Right lung (tissue), 2 donors: ENCODE measurements at regions not wholly inside any gene's neighbourhood (a gene's known extent, or its start where the extent isn't known, plus 50 kb on each side); places are given as distances from the start of the nearest gene placed in this dataset.

Experiments used
- DNase-seq, 2 donors: peaks; one replicate each; pipeline ENCODE4 v3.0.0-alpha.2; 2013

DNA sequence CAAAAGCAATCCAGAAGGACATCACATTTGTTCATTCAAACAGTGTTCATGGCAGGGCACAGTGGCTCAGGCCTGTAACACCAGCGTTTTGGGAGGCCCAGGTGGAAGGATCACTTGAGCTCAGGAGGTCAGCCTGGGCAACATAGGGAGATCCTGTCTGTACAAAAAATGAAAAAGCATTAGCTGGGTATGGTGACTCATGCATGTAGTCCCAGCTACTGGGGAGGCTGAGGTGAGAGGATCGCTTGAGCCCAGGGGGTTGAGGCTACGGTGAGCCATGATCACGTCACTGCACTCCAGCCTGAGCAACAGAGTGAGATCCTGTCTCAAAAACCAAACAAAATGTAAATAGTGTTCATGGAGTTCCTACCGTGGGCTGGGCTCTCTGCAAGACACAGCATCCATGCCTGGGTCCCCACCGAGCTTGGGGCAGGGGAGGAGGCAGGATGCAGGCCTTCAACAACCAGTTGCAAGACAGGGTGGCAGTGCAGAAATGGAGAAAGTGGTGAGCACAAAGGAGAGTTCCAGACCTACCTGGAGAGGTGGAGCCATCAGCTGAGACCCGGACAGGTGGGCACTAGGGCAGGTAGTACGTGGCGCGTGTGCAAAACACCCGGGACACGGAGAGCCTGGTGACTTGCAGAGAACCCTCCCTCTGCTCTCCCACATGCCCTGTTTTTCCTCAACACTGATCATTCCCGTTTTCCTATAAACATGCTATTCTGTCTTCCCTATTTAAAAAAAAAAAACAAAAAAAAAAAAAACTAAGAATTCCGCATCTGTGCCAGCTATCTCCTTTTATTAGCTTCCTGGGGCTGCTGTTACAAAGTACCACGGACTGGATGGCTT is 138.9 kb downstream of the TOMM20 start:
- DNase-seq, result no peak

GRCh38 chr1:234989019-234989418 is 139.6 kb downstream of the TOMM20 start:
- DNase-seq, result no peak

DNA sequence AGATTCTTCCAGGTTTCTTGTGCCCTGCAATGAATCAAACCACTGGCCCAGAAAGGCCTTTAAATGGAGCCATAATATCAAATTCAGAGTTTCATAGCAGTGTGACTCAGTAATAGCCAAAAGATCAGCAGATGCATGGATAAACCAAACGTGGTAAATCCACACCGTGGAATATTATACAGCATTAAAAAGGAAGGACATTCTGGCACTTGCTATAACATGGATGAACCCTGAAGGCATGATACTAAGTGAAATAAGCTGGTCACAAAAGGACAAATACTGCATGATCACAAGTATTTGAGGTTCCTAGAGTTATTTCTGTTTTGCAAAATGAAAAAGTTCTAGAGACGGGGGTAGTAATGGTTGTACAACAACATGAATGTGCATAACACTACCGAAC is 140.1 kb downstream of the TOMM20 start:
- DNase-seq, result no peak

GRCh38 chr1:234988155-234988517 is 140.5 kb downstream of the TOMM20 start:
- DNase-seq, result no peak

DNA sequence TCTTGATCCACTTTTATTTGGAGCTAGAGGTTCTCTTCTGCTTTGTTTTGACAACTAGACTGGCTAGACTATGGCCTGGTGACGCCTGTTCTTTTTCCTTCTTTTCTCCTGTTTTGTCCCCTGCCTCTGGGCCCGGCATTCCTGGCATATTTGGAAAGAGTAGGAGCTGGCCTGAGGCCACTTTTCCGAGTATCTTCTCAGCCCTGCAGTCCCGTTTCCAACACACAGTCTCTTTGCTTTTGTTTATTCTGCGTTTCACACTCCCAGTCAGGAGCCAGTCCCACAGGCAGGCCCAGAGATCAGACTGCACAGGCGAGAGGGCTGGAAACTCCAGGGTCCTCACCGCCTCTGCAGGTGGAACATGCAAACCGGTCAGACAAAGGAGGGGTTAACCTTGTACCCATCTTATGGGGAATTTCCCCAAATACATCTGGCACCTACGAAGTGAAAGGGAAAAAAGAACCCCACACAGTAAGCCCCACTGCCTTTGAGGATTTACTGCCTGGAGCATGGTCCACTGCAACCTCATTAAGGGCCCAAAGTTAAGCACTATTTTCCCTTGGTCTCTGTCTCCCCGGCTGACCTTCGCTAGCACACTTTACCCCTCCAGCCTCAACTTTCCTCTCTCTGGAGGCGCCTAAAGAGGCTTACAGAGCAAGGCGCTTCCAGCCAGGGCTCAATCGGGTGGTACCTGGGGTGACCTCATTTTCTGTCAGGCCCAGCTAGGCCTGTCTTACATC is 141.1 kb downstream of the TOMM20 start:
- peak in 1 of 2 donors; percentile 80 for DNase-seq

DNA sequence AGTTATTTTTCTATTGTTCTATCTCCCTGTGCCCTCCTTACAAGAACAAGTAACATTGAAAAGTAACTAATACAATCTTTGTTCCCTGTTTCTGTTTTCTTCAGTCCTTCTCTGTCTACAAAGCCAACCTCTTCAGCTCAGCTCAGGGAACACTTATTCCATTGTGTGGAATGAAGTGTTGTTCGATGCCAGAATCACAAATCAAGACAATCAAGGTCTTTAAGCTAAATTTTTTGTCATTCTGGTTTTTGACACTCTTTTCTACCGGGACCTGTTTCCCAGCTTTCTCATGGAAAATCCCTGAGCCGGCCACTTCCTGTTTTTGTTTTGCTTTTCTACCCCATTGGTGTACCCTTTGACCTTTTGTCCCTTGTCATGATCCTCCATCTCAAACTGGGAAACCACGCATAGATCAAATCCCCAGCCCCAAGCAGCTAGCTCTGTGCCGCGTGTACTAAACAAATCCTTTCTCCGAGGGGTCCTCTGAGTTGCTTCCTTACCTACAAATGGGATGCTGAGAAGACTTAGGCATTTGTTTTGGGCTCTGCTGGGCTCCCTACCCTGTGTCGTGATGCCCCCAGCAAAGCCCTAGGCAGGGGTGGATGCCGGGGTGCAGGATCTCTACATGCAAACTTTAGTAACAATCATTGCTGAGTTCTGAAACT is 141.8 kb downstream of the TOMM20 start:
- DNase-seq, result no peak

DNA sequence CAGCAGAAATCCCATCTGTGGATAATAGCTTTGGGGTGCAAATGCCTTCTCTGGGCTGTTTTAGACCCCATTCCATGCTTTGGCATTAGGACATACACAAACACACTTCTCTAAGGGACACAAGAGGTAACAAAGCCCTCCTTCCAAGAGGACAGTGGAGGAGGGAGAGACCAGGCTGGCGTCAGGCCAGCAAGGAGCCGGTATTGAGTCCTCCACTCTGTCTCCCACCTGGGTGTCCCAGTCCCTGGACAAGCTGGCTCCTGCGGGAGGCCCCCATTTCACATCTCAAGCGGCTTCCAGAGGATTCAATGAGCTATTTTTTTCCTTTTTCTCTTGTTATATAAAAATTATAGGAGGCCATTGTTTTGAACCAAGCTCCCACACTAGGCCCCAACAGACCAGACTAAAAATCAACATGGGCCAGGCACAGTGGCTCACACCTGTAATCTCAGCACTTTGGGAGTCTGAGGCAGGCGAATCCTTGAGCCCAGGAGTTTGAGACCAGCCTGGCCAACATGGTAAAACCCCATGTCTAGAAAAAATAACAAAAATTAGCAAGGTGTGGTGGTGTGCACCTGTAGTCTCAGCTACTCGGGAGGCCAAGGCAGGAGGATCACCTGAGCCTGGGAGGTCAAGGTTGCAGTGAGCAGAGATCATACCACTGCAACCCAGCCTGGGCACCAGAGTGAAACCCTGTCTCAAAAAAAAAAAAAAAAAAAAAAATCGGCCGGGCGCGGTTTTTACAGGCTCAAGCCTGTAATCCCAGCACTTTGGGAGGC is 142.9 kb downstream of the TOMM20 start:
- DNase-seq, result no peak

DNA sequence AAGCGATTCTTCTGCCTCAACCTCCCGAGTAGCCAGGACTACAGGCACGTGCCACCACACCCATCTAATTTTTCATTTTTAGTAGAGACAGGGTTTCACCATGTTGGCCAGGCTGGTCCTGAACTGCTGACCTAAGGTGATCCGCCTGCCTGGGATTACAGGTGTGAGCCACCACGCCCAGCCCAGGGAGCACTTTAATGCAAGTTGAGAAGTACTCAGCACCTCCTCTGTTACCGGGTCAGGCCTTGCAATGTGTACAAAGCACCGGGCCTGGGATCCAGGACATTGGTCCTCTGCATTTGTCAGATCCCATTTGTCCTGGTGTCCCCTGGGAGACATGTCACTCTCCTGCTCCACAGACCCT is 143.6 kb downstream of the TOMM20 start:
- no peak for DNase-seq

DNA sequence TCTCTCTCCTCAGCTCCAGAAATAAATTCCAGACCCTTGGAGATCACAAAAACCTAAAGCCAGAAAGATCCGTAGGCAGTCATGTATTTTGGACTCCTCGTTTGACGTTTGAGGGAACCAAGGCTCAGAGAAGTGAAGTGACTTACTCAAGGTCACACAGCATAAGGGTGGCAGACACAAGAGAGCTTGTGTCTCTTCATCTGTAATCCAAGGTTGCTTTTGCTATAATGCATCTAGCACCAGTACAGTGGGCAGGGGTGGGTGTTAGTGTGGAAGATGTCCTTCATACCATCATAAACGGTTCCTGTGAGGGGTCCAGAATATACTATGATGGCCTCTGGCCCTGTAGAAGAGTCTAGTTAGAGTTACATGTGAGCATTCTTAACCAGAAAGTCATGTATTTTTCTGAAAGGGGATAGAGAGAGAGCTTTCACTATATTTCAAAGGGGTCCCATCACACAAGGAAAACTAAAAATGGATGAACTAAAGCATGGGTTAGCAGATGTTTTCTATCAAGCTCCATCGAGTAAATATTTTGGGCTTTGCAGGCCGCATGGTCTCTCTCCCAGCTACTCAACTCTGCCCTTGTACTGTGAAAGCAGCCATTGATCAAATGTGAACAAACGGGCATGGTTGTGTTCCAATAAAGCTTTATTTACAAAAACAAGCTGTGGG is 144.9 kb downstream of the TOMM20 start:
- no peak for DNase-seq

DNA sequence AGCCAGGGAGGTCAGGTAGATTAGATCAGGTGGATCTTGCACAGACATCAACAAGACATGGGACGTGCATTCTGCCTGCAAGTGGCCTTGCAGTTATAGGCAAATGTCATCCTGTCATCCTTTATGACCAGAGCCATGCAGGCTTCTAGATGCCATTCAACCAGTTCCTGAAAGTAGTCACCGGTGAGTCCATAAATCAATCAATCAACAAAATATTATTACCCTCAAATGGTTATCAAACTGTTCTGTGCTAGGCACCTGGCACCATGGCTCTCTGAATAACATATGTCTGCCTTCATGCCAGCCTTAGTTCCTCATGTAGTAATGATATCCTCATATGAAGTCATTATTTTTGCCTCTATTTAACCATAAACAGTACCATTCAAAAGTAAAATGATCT is 146.9 kb downstream of the TOMM20 start:
- no peak for DNase-seq

GRCh38 chr1:234980645-234981396 is 147.8 kb downstream of the TOMM20 start:
- DNase-seq, result no peak

DNA sequence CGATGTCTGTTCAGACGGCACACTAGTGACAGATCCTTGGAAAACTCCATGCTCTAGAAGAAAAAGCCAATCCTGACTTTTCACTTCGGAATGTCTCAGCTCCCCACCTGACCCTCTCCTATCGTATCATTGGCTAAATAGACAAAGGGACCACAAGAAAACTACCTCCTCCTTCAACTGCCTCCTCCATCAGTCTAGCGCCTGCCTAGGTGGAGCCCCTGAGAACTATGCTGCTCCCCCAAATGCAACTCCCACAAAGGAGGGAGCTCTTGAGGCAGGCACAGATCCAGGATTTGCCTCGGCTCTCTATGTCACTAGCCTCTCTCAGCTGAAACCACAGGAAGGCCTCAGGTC is 148.4 kb downstream of the TOMM20 start:
- no peak for DNase-seq

DNA sequence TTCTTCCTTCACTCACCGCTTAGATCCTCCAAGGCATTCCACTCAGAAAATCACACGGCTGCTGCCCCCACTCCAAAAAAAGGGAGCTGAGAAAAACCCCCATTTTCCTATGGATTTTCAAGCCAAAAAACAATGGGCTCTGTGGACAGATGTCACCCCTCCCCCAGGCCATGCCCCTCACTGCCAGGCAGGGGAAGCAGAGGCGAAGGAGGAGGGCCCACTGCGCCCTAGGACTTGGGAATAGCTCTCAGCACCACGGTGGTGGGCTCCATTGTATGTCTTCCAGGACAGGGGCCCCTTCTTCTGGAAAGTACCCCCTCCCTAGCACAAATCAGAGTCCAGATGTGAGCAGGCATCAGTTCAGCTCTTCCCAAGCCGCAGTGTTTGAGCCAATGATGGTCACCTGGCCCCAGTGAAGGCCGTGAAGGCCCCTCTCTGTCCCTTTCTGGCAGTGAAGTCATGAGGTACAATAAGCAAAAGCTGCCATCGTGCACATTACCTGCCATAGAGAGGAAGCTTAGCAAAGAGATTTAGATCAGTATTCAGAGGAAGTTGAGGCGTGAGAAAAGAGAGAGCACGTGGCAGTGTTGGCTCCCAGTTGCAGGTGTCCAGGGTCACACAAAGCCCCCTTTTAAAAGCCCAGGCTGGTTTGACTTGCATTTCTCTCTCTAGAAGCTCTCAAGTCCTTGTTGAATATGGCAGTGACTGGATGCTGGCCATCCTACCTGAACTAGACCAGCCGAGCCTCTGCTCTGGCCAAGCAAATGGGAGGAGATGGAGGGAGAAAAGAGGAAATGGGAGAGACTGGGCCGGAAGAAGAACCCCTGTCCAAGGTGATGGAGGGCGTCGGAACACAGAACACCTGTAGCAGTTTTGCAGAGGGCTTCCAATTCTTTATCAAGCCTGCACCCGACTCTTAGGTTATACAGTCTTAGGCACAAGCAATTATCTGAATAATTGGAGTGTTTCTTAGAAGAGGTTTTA is 149.0 kb downstream of the TOMM20 start:
- DNase-seq, result no peak

- no peak for DNase-seq
Measured at GRCh38 chr1:234978397-234979295, 150.0 kb downstream of the TOMM20 start.

DNA sequence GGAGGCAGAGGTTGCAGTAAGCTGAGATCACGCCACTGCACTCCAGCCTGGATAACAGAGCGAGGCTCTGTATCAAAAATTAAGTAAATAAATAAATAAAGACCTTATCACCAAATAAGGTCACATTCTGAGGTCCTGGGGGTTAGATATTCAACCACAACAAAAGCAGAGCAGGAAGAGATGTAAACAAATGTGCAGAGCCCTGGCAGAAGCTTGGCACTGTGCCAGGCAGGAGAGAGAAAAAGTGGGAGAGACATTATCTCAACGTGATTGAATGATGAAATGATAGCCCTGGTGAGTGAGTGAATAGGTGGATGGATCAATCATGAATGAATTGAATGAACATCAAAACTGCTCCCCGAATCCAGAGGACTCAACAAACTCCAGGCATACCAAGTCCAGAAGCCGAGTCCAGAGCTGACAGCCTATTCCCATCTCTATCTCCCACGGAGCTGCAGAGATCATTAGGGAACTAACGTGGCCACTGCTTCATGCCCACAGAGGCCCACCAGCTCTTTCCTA is 150.7 kb downstream of the TOMM20 start:
- DNase-seq, result no peak

DNA sequence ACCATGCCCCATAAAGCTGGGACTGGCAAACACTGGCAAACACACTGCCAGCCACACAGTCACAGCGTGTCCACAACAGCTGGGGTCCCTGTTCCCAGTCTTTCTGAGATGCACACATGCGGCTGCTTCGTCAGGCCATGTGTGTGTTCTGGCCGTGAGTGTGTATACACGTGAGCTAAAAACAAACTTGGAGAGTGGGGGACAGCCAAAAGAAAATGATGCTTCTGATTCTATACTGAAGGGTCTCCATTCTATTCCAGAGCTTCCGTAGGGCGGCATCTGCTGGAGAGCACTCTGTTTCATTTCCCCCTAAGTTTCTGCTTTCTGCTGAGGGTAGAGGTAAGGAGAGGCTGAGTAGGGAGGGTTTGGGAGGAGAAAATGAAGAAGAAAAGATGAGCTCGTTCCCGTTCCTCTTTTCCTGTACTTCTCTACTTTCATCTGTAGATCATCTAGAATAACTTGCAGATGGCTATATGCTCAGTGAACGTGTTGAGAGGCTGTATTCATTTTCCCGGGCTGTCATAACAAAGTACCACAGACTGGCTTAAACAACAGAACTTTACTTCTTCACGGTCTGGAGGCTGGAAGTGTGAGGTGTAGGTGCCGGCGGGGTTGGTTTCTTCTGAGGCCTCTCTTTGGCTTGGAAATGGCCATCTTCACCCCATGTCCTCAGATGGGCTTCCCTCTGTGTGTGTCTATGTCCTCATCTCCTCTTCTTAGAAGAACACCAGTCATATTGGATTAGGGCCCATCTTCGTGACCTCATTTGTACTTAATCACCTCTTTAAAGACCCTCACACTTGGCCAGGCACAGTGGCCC is 151.6 kb downstream of the TOMM20 start:
- DNase-seq, result no peak
